Lower lobe of right lung (tissue), 2 donors: ENCODE measurements at regions not wholly inside any gene's neighbourhood (a gene's known extent, or its start where the extent isn't known, plus 50 kb on each side); places are given as distances from the start of the nearest gene placed in this dataset.

Source experiments
- ATAC-seq, 2 donors: fragments of 200-7000 bp; cut with Tn5 transposase; one replicate each; pipeline ENCODE4 v1.9.1; 2020 to 2022; ENCODE audit warnings: mild to moderate bottlenecking in 2 of 2, moderate library complexity in 2 of 2
- DNase-seq: peaks from one replicate; pipeline ENCODE4 v3.0.0-alpha.2; 2020
- H3K27ac ChIP-seq: fragments of 200-600 bp; one replicate; pipeline ENCODE4 v1.8.0; 2022
- H3K27me3 ChIP-seq: fragments of 200-600 bp; one replicate; pipeline ENCODE4 v1.8.0; 2022; ENCODE audit warnings: low read depth
- H3K36me3 ChIP-seq: fragments of 200-600 bp; one replicate; pipeline ENCODE4 v1.8.0; 2022; ENCODE audit warnings: mild to moderate bottlenecking
- H3K4me1 ChIP-seq: fragments of 200-600 bp; one replicate; pipeline ENCODE4 v1.8.0; 2022
- H3K4me3 ChIP-seq: fragments of 200-600 bp; one replicate; pipeline ENCODE4 v1.8.0; 2022; ENCODE audit warnings: mild to moderate bottlenecking
- H3K9me3 ChIP-seq: fragments of 200-600 bp; one replicate; pipeline ENCODE4 v1.8.0; 2022
- CTCF ChIP-seq: fragments of 200-600 bp; IDR thresholded peaks from one replicate; pipeline ENCODE4 v1.8.0; 2022; ENCODE audit warnings: antibody characterized with exemption, mild to moderate bottlenecking
- intact Hi-C: fragments of 100-400 bp; cut with DNase I; formaldehyde crosslinking; loops from one replicate; pipeline ENCODE4 v1.11.0; 2022
- donor health status: DM: no; HTN: yes; CAD: no; lungs with severe emphysema.

GRCh38 chr18:8926464-8926863 is 176.0 kb upstream of the NDUFV2 start:
- DNase-seq (no peak), ATAC-seq (no peak)
- intact Hi-C loops, result no loop called here

DNA sequence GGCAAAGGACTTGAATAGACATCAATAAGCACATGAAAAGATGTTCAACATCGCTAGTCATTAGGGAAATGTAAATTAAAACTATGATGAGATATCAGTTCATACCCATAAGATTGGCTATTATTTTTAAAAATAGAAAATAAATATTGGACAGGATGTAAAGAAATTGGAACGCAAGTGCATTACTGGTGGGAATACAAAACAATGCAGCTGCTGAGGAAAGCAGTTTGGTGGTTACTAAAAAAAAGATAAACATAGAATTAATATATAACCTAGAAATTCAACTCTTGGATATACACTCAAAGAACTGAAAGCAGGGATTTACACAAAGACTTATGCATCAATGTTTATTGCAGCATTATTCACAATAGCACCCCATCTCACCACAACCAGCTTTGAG is 174.5 kb upstream of the NDUFV2 start:
- DNase-seq (no peak), ATAC-seq (no peak)
- Histone ChIP-seq H3K27ac (no peak overlapping the region), H3K9me3 (peaks cover 27% of the 10 kb centered on the region), H3K27me3 (no peaks in the 10 kb centered on the region), H3K4me1 (no peaks in the 10 kb centered on the region), H3K36me3 (no peaks in the 10 kb centered on the region), H3K4me3 (no peak overlapping the region)
- no peak for TF ChIP-seq CTCF
- intact Hi-C loops, result no loop called here

More at GRCh38 chr18:8926464-8926863, 176.0 kb upstream of the NDUFV2 start:
- no peak overlapping the region for H3K4me3 ChIP-seq
- no peaks in the 10 kb centered on the region for H3K36me3 ChIP-seq
- H3K27me3 ChIP-seq, result no peaks in the 10 kb centered on the region
- TF ChIP-seq CTCF, result no peak
- H3K4me1 ChIP-seq, result no peaks in the 10 kb centered on the region
- H3K9me3 ChIP-seq, result peaks cover 27% of the 10 kb centered on the region
- H3K27ac ChIP-seq, result no peak overlapping the region

DNA sequence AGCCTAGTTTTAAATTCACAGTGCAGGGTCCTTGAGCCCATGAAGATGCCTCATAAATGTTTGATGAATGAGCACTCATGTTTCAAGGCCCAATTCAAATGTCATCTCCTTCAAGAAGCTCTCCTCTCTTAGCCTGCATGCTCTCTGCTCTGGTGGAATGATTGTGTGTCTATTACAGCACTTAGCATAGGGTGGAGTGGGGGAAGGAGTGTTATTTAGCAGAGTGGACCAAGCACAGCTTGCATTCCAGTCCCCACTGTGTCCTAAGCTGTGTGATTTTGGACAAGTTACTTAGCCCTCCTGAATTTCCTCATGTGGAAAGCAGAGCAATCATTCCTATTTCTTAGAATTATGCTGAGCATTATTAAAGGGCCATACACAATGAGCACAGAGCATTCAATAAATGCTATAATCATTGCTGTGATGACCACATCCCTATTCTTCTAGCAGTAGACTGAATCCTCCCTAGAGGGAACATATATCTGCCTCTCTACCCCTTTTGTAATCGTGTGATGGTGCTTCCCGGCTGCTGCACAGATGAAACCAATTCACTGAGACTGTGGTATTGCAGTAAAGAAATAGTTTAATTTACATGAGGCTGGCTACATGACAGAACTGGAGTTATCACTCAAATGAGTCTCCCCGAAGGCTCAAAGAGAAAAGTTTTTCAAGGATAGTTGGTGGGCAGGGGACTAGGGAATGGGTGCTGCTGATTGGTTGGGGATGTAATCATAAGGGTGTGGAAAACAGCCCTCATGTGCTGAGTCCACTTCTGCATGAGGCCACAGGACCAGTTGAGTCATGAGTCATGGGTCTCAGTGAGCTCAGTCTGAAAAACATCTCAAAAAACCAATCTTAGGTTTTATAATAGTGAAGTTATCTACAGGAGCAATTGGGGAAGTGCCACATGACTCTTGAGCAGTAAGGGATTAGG is 173.4 kb upstream of the NDUFV2 start:
- Histone ChIP-seq H3K27ac (no peak overlapping the region), H3K4me3 (no peak overlapping the region), H3K27me3 (no peaks in the 10 kb centered on the region), H3K4me1 (no peaks in the 10 kb centered on the region), H3K9me3 (peaks cover 27% of the 10 kb centered on the region), H3K36me3 (no peaks in the 10 kb centered on the region)
- DNase-seq (no peak), ATAC-seq (no peak)
- intact Hi-C loops, result no loop called here
- TF ChIP-seq CTCF, result no peak

DNA sequence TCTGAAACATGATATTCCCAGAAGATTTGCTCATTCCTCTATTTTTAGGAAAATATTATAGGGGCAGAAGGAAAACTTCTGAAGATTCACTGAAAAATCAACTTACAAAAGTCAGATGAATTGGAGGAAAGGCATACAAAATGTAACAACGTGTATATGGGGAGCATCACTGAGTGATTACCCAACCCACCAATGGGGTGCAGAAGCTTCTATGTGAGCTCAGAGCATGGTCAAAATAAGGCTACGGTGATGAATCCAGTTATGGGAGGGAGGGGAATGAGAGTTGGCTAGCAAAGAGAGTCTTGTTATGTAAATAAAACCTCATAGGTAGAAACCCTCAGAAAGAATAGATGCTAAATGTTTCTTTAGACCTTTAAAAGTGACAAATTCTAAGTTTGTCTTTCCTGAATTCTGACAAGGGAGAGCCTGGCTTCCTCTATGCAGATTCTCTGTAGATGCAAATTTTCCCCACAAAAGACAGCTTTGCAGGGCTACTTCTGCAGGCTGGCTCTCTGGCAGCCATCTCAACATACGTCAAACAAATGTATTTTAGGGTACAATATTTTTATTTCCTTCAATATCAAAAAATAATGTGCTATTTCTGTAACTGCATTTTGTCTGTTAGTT is 171.4 kb upstream of the NDUFV2 start:
- H3K9me3 ChIP-seq, result peaks cover 23% of the 10 kb centered on the region
- TF ChIP-seq CTCF, result no peak
- DNase-seq, result no peak
- H3K36me3 ChIP-seq, result no peaks in the 10 kb centered on the region
- H3K4me1 ChIP-seq, result no peaks in the 10 kb centered on the region
- H3K27me3 ChIP-seq, result no peaks in the 10 kb centered on the region
- H3K27ac ChIP-seq, result no peak overlapping the region
- H3K4me3 ChIP-seq, result no peak overlapping the region
- no peak for ATAC-seq
- intact Hi-C loops, result no loop called here

DNA sequence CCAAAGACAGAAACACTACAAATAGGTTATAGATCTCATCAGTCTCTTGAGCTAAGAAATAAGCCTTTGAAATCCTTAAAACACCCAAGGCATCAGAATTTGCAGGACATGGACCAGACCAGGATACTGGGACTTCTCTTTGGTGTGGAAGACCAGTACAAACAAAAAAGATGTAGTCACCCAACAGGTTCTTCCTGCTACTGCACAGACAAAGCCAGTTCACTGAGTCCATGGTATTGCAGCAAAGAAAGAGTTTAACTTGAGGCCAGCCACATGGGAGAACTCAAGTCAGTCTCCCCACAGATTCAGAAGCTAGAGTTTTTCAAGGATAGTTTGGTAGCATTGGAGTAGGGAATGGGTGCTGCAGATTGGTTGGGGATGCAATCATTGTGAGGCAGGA is 169.6 kb upstream of the NDUFV2 start:
- no peak overlapping the region for H3K27ac ChIP-seq
- H3K4me3 ChIP-seq, result no peak overlapping the region
- intact Hi-C loops, result no loop called here
- no peaks in the 10 kb centered on the region for H3K27me3 ChIP-seq
- H3K9me3 ChIP-seq, result peaks cover 13% of the 10 kb centered on the region
- no peak for TF ChIP-seq CTCF
- ATAC-seq, result no peak
- DNase-seq, result no peak
- no peaks in the 10 kb centered on the region for H3K4me1 ChIP-seq
- no peaks in the 10 kb centered on the region for H3K36me3 ChIP-seq
